Keratinocyte (primary cell): ENCODE measurements at regions not wholly inside any gene's neighbourhood (a gene's known extent, or its start where the extent isn't known, plus 50 kb on each side); places are given as distances from the start of the nearest gene placed in this dataset.

Experiments used
- CTCF ChIP-seq, 3 experiments: IDR thresholded peaks in 1 of 3; conservative IDR thresholded peaks in 1 of 3; optimal IDR thresholded peaks in 1 of 3; 2 replicates in 2 of 3; 3 replicates in 1 of 3; pipeline versions ENCODE3 to v1.5.1; 2011; ENCODE audit warnings: low read length in 3 of 3, mild to moderate bottlenecking in 3 of 3, moderate library complexity in 2 of 3, control low read depth in 1 of 3, inconsistent platforms in 1 of 3; ENCODE audit not compliant: insufficient read depth in 2 of 3; ENCODE audit errors: extremely low read depth in 1 of 3
- EZH2 ChIP-seq: IDR thresholded peaks from one replicate; pipeline ENCODE4 v1.6.1; 2012; ENCODE audit warnings: inconsistent platforms, mild to moderate bottlenecking, low read length, moderate library complexity

DNA sequence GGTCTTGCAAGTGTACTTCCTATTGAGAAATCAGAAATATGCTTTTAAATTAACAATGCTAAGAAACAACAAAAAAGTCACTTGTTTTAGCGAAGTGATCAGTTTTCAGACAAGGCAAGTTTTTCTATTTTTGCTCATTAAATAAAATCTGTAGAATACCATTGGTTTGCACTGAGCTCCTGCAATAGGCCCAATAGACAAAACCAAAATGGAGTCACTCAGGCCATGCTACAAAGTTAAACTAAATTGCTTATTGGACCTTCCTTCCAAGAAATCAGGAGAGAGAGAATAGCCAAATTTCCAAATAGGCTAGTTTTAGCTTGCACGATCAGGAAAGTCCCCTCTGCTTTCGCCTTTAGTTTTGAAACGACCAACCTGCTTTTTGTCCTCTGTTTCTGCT is 73.4 kb upstream of the SLC13A1 start:
- TF ChIP-seq CTCF (optimal IDR thresholded peaks at IDR 0.05 in 1 of 3, IDR thresholded peaks at IDR 0.05 in 1 of 3, conservative IDR thresholded peaks at IDR 0.05 in 1 of 3; ENCODE audit: extremely low read depth in 1 of 3, insufficient read depth in 2 of 3, low read length in 3 of 3), result no peak
- no peak for TF ChIP-seq EZH2
